Common myeloid progenitor, CD34-positive (primary cell): ENCODE measurements at regions not wholly inside any gene's neighbourhood (a gene's known extent, or its start where the extent isn't known, plus 50 kb on each side); places are given as distances from the start of the nearest gene placed in this dataset.

Experiments used
- CTCF ChIA-PET: fragments of 350-600 bp; sonication (Branson Sonifier 250); formaldehyde crosslinking; loops from one replicate; lab custom pipeline; 2021; ENCODE audit warnings: antibody characterized with exemption; lab: Charles Lee
- POLR2A ChIA-PET: fragments of 350-600 bp; sonication (Branson Sonifier 250); formaldehyde crosslinking; loops from one replicate; lab custom pipeline; 2021; ENCODE audit warnings: antibody characterized with exemption; lab: Charles Lee
- DNase-seq, 3 donors: peaks; one replicate each; pipeline versions ENCODE4 v3.0.0 to v3.0.0-alpha.2; 2013
- H3K27ac ChIP-seq, 2 experiments: 1 replicate in 1 of 2; 2 replicates in 1 of 2; pipeline ENCODE4 v1.7.0; 2013; ENCODE audit warnings: inconsistent platforms in 2 of 2, low read length in 2 of 2, mild to moderate bottlenecking in 2 of 2, low read depth in 1 of 2, moderate library complexity in 1 of 2; ENCODE audit not compliant: severe bottlenecking in 2 of 2, insufficient read depth in 1 of 2, poor library complexity in 1 of 2
- H3K27me3 ChIP-seq, 5 experiments: replicated peaks in 2 of 5; 1 replicate in 3 of 5; 2 replicates in 2 of 5; pipeline versions ENCODE4 v1.6.1 to v1.7.0; 2013; ENCODE audit warnings: low read length in 4 of 5, mild to moderate bottlenecking in 2 of 5, moderate library complexity in 2 of 5, inconsistent platforms in 1 of 5; ENCODE audit not compliant: insufficient read depth in 5 of 5, control insufficient read depth in 4 of 5
- H3K36me3 ChIP-seq, 4 experiments: 1 replicate in 2 of 4; 2 replicates in 2 of 4; pipeline versions ENCODE4 v1.6.1 to v1.7.0; 2013; ENCODE audit warnings: low read length in 3 of 4, control low read depth in 1 of 4, mild to moderate bottlenecking in 1 of 4; ENCODE audit not compliant: control insufficient read depth in 4 of 4, insufficient read depth in 4 of 4
- H3K4me1 ChIP-seq, 4 experiments: 1 replicate in 3 of 4; 2 replicates in 1 of 4; pipeline versions ENCODE4 v1.6.1 to v1.7.1; 2013; ENCODE audit warnings: low read length in 3 of 4, mild to moderate bottlenecking in 3 of 4, control low read depth in 1 of 4, inconsistent platforms in 1 of 4, moderate library complexity in 1 of 4; ENCODE audit not compliant: control insufficient read depth in 4 of 4, insufficient read depth in 4 of 4; ENCODE audit errors: control extremely low read depth in 1 of 4
- H3K4me3 ChIP-seq, 7 experiments: 1 replicate in 4 of 7; 2 replicates in 3 of 7; pipeline versions ENCODE4 v1.5.1 to v1.7.0; 2013; ENCODE audit warnings: mild to moderate bottlenecking in 7 of 7, low read length in 6 of 7, moderate library complexity in 6 of 7, inconsistent platforms in 2 of 7, low read depth in 2 of 7, control low read depth in 1 of 7; ENCODE audit not compliant: insufficient read depth in 4 of 7, control insufficient read depth in 1 of 7; ENCODE audit errors: extremely low read depth in 1 of 7
- H3K9me3 ChIP-seq, 5 experiments: 1 replicate in 4 of 5; 2 replicates in 1 of 5; pipeline versions ENCODE4 v1.6.1 to v1.7.1; 2013; ENCODE audit warnings: low read length in 4 of 5, mild to moderate bottlenecking in 2 of 5, inconsistent platforms in 1 of 5, low read depth in 1 of 5, moderate library complexity in 1 of 5; ENCODE audit not compliant: control insufficient read depth in 4 of 5, insufficient read depth in 2 of 5; ENCODE audit errors: control extremely low read depth in 1 of 5
- WGBS: methylation state at CpG from one replicate; pipeline ENCODE4 v1.1.5; 2013; ENCODE audit not compliant: insufficient coverage; 5-methylcytosine and 5-hydroxymethylcytosine counted together

- DNase-seq = no peak
- Histone ChIP-seq H3K4me3 (no peak overlapping the region), H3K27me3 (peaks cover 0 to 17% (median 2%) of the 10 kb centered on the region in 5 experiments), H3K9me3 (no peaks in the 10 kb centered on the region), H3K36me3 (no peaks in the 10 kb centered on the region), H3K27ac (no peak overlapping the region), H3K4me1 (no peaks in the 10 kb centered on the region)
- POLR2A ChIA-PET = no interaction called here
- CTCF ChIA-PET = interaction anchor here (0.7 to 1.3 kb wide), 2 partner anchors 52 to 885 kb away, joined by 3 read pairs; partner anchors contain the start of gene KCNF1
- WGBS = 82% methylated on average over 12 of the region's 14 CpGs
Measured at GRCh38 chr2:10964052-10964790, 52.5 kb downstream of the KCNF1 start.

DNA sequence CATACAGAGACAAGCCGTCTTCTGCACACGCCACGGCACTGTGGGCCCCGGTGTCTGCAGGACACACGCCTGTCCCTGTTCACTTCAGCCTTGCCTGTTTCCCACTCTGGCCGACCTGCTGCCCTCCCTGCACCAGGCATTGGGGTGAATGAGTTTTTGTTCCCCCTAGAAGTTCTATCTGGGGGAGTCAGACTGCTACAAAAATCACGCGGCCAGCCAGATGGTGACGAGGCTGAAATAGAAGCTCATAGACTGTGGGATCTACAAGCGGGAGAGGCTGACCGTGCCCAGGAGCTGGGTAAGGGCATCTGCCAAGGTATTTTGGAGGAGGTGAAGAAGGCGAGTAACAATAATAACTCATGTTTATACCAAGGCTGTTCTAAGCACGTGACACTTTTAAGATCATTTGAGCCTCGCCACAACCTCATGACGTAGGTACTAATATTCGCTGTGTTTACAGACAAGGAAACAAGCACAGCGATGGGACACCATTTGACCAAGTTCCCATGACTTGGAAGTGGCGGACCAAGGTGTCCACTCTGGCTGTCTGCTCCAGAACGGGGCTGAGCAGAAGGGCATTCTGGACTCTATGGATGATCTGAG is 53.6 kb downstream of the KCNF1 start:
- ChIA-PET CTCF (no interaction called here), POLR2A (no interaction called here)
- no peak overlapping the region for H3K4me3 ChIP-seq
- no peaks in the 10 kb centered on the region for H3K4me1 ChIP-seq
- no peak overlapping the region for H3K27ac ChIP-seq
- H3K9me3 ChIP-seq = no peaks in the 10 kb centered on the region
- no peak for DNase-seq
- H3K27me3 ChIP-seq = peaks cover 0 to 21% (median 2%) of the 10 kb centered on the region in 5 experiments
- no peaks in the 10 kb centered on the region for H3K36me3 ChIP-seq
- WGBS = 95% methylated on average over 16 of the region's 19 CpGs

DNA sequence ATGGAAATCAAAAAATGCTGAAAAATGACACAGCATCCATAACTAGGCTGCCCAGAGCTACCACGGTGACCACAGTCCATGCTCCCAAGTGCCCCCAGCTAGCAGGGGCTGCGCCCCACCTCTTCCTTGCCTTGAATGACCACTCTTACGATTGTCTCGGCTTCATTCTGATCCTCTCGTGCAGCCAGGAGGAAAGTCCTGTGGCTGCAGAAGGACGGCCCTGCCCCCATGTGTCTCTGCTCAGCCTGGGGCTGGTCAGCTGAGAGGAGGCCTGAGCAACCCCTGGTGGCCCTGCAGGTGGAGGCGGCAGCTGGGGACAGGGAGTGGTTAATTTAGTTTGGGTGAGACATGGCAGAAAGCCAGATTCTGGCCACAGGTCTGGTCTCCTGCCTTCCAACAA is 54.3 kb downstream of the KCNF1 start:
- WGBS = 98% methylated on average over 5 of the region's 7 CpGs
- no peak overlapping the region for H3K27ac ChIP-seq
- ChIA-PET CTCF (no interaction called here), POLR2A (no interaction called here)
- H3K36me3 ChIP-seq = no peaks in the 10 kb centered on the region
- peaks cover 0 to 21% (median 4%) of the 10 kb centered on the region in 5 experiments for H3K27me3 ChIP-seq
- no peak overlapping the region for H3K4me3 ChIP-seq
- DNase-seq = no peak
- no peaks in the 10 kb centered on the region for H3K4me1 ChIP-seq
- H3K9me3 ChIP-seq = no peaks in the 10 kb centered on the region

GRCh38 chr2:10966741-10967140 is 55.0 kb downstream of the KCNF1 start:
- ChIA-PET POLR2A (no interaction called here), CTCF (no interaction called here)
- Histone ChIP-seq H3K27me3 (peaks cover 0 to 21% (median 4%) of the 10 kb centered on the region in 5 experiments), H3K4me1 (no peaks in the 10 kb centered on the region), H3K4me3 (no peak overlapping the region), H3K9me3 (no peaks in the 10 kb centered on the region), H3K27ac (no peak overlapping the region), H3K36me3 (no peaks in the 10 kb centered on the region)
- WGBS = 88% methylated on average over 8 of the region's 13 CpGs
- no peak for DNase-seq

- Histone ChIP-seq H3K4me1 (no peaks in the 10 kb centered on the region), H3K36me3 (no peaks in the 10 kb centered on the region), H3K4me3 (no peak overlapping the region), H3K27ac (no peak overlapping the region), H3K27me3 (peaks cover 0 to 19% (median 4%) of the 10 kb centered on the region in 5 experiments), H3K9me3 (no peaks in the 10 kb centered on the region)
- ChIA-PET CTCF (no interaction called here), POLR2A (no interaction called here)
- 97% methylated on average over 8 of the region's 11 CpGs for WGBS
- no peak for DNase-seq
Measured at GRCh38 chr2:10968176-10968575, 56.4 kb downstream of the KCNF1 start.

GRCh38 chr2:10970666-10971065 is 58.9 kb downstream of the KCNF1 start:
- ChIA-PET CTCF (no interaction called here), POLR2A (no interaction called here)
- Histone ChIP-seq H3K27ac (no peak overlapping the region), H3K4me3 (no peak overlapping the region), H3K36me3 (no peaks in the 10 kb centered on the region), H3K9me3 (peaks cover 0 to 2% (median 0%) of the 10 kb centered on the region in 5 experiments), H3K4me1 (no peaks in the 10 kb centered on the region), H3K27me3 (peaks cover 0 to 13% (median 4%) of the 10 kb centered on the region in 5 experiments)
- DNase-seq = no peak
- WGBS = 67% methylated on average over 1 of the region's 3 CpGs

- 89% methylated on average over 13 of the region's 15 CpGs for WGBS
- Histone ChIP-seq H3K27ac (no peak overlapping the region), H3K27me3 (peaks cover 0 to 13% (median 1%) of the 10 kb centered on the region in 5 experiments), H3K4me1 (no peaks in the 10 kb centered on the region), H3K9me3 (peaks cover 0 to 2% (median 0%) of the 10 kb centered on the region in 5 experiments), H3K36me3 (no peaks in the 10 kb centered on the region), H3K4me3 (no peak overlapping the region)
- POLR2A ChIA-PET = no interaction called here
- no peak for DNase-seq
- CTCF ChIA-PET = no interaction called here
Measured at GRCh38 chr2:10971161-10971887, 59.6 kb downstream of the KCNF1 start.
